ENCODE measurements at regions not wholly inside any gene's neighbourhood (a gene's known extent, or its start where the extent isn't known, plus 50 kb on each side); places are given as distances from the start of the nearest gene placed in this dataset.
A peak's percentile ranks its signal among the peaks of the same experiment; 100 is the strongest.

GRCh38 chr2:18834341-18834740, 245.0 kb upstream of the NT5C1B start:
- Histone ChIP-seq H3K4me1 (ENCODE audit: low read depth) (no peaks in the 10 kb centered on the region), H3K36me3 (ENCODE audit: low read depth) (no peaks in the 10 kb centered on the region), H3K9me3 (no peaks in the 10 kb centered on the region), H3K4me3 (no peak overlapping the region)
- no peak for TF ChIP-seq CTCF (IDR thresholded peaks at IDR 0.05)
- intact Hi-C loops (cut with DNase I, micrococcal nuclease) = no loop called here
- DNase-seq (no peak), ATAC-seq (no peak)

- no peak for ATAC-seq
- DNase-seq = no peak
- Histone ChIP-seq H3K9me3 (no peaks in the 10 kb centered on the region), H3K36me3 (ENCODE audit: low read depth) (no peaks in the 10 kb centered on the region), H3K4me3 (no peak overlapping the region), H3K4me1 (ENCODE audit: low read depth) (no peaks in the 10 kb centered on the region)
- no peak for TF ChIP-seq CTCF (IDR thresholded peaks at IDR 0.05)
- intact Hi-C loops (cut with DNase I, micrococcal nuclease) = no loop called here
Measured at GRCh38 chr2:18833941-18834340, 244.6 kb upstream of the NT5C1B start.

GRCh38 chr2:18831916-18832510, 242.6 kb upstream of the NT5C1B start:
- intact Hi-C loops (cut with DNase I, micrococcal nuclease) = no loop called here
- no peak for ATAC-seq
- no peak overlapping the region for H3K4me3 ChIP-seq
- no peaks in the 10 kb centered on the region for H3K36me3 ChIP-seq (ENCODE audit: low read depth)
- H3K9me3 ChIP-seq = no peaks in the 10 kb centered on the region
- TF ChIP-seq CTCF (IDR thresholded peaks at IDR 0.05) = no peak
- no peak for DNase-seq
- H3K4me1 ChIP-seq (ENCODE audit: low read depth) = no peaks in the 10 kb centered on the region

- H3K4me1 ChIP-seq (ENCODE audit: low read depth) = no peaks in the 10 kb centered on the region
- TF ChIP-seq CTCF (IDR thresholded peaks at IDR 0.05) = no peak
- H3K36me3 ChIP-seq (ENCODE audit: low read depth) = no peaks in the 10 kb centered on the region
- DNase-seq (peak in 1 of 3 donors; percentile 7), ATAC-seq (peak; percentile 76)
- no peaks in the 10 kb centered on the region for H3K9me3 ChIP-seq
- H3K4me3 ChIP-seq = no peak overlapping the region
- intact Hi-C loops (cut with DNase I, micrococcal nuclease) = no loop called here
Measured at GRCh38 chr2:18830962-18831361, 241.6 kb upstream of the NT5C1B start.

- ATAC-seq = no peak
- Histone ChIP-seq H3K9me3 (no peaks in the 10 kb centered on the region), H3K4me1 (ENCODE audit: low read depth) (no peaks in the 10 kb centered on the region), H3K36me3 (ENCODE audit: low read depth) (no peaks in the 10 kb centered on the region), H3K4me3 (no peak overlapping the region)
- no peak for DNase-seq
- intact Hi-C loops (cut with DNase I, micrococcal nuclease) = no loop called here
- no peak for TF ChIP-seq CTCF (IDR thresholded peaks at IDR 0.05)
Measured at GRCh38 chr2:18829976-18830375, 240.6 kb upstream of the NT5C1B start.
